Lung (tissue), 11 donors: ENCODE measurements at regions not wholly inside any gene's neighbourhood (a gene's known extent, or its start where the extent isn't known, plus 50 kb on each side); places are given as distances from the start of the nearest gene placed in this dataset.
"Not testable (repeated sequence)": the region's sequence is repeated elsewhere in the genome, so short reads cannot be mapped to it uniquely, and the experiment has no call there.

Source experiments
- ATAC-seq: fragments of 200-7000 bp; cut with Tn5 transposase; one replicate; pipeline ENCODE4 v1.9.1; 2020; ENCODE audit warnings: moderate number of reproducible peaks; ENCODE audit not compliant: insufficient read depth, low FRiP score
- DNase-seq, 3 donors: peaks; one replicate each; pipeline ENCODE4 v3.0.0-alpha.2; 2013 to 2017
- H3K27ac ChIP-seq, 2 donors: one replicate each; pipeline ENCODE4 v1.5.1; 2013; ENCODE audit warnings: mild to moderate bottlenecking in 2 of 2, moderate library complexity in 2 of 2, control low read depth in 1 of 2, inconsistent platforms in 1 of 2, low read depth in 1 of 2, low read length in 1 of 2
- H3K27me3 ChIP-seq, 3 donors: one replicate each; pipeline ENCODE4 v1.5.1; 2013; ENCODE audit warnings: low read length in 2 of 3; ENCODE audit not compliant: control insufficient read depth in 3 of 3, insufficient read depth in 3 of 3
- H3K36me3 ChIP-seq, 4 donors: one replicate each; pipeline ENCODE4 v1.5.1; 2013; ENCODE audit warnings: low read length in 4 of 4, mild to moderate bottlenecking in 1 of 4, moderate library complexity in 1 of 4; ENCODE audit not compliant: control insufficient read depth in 4 of 4, insufficient read depth in 4 of 4
- H3K4me1 ChIP-seq, 5 donors: one replicate each; pipeline ENCODE4 v1.5.1; 2013; ENCODE audit warnings: low read length in 5 of 5, mild to moderate bottlenecking in 2 of 5, moderate library complexity in 1 of 5; ENCODE audit not compliant: control insufficient read depth in 5 of 5, insufficient read depth in 5 of 5
- H3K4me3 ChIP-seq: one replicate; pipeline ENCODE4 v1.5.1; 2013; ENCODE audit warnings: mild to moderate bottlenecking, control low read depth, moderate library complexity
- H3K9ac ChIP-seq, 2 donors: one replicate each; pipeline ENCODE4 v1.5.1; 2013; ENCODE audit warnings: low read length in 2 of 2, control low read depth in 1 of 2; ENCODE audit not compliant: insufficient read depth in 1 of 2
- H3K9me3 ChIP-seq, 4 donors: one replicate each; pipeline ENCODE4 v1.5.1; 2013; ENCODE audit warnings: low read length in 3 of 4, mild to moderate bottlenecking in 1 of 4, moderate library complexity in 1 of 4; ENCODE audit not compliant: control insufficient read depth in 4 of 4, insufficient read depth in 3 of 4
- CTCF ChIP-seq: IDR thresholded peaks from 2 replicates; pipeline ENCODE4 v1.5.1; 2012; ENCODE audit warnings: mild to moderate bottlenecking; ENCODE audit errors: control extremely low read depth, extremely low read depth
- WGBS, 2 donors: extraction: QIAGEN DNeasy Blood & Tissue Kit; methylation state at CpG; one replicate each; pipeline ENCODE4 v1.1.7; 2013; 5-methylcytosine and 5-hydroxymethylcytosine counted together
- donor health status: control.
- donor health status: control.
- donor health status: Bipolar disorder and iron deficiency.
- donor health status: healthy.
- donor health status: DM: yes; HTN: yes; CAD: no.

DNA sequence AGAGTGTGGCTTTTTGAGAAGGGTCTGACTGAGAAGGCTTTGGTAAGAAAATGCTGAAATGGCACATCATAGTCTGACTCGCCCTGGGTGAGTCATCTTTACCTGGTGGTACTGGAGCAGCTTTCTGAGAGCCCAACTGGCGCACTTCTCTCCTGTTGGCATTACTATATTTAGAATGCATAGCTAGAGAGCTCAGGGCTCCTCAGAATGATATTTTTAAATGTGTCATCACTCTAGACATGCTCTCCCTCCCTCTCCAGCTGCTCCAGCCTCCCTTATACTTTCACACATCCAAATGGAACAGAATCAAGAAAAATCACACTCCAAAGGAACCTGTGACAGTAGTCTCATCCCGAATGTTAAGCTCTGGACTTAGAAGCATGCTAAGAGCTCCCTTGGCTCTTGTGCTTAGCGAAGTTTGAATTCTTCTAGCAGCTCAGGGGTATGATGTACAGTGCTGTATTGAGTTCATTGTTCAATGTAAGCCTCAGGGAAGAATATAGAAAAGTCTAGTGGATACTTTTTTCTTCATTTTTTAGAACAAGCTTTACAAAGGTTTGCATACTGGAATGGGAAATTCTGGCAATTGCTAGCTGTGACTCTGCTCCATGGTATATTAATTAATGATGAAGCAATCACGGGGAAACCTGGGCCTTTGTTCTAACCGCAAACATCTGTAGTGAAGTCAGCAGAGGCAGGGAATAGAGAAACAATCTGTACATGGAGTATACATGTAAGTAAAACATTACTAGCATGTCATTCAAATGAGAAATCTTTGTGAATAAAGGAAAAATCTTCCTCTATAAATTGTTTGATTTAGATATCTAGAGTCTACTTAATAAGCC is 751.2 kb upstream of the NRXN1 start:
- Histone ChIP-seq H3K9me3 (no peaks in the 10 kb centered on the region), H3K27ac (no peak overlapping the region), H3K4me1 (no peaks in the 10 kb centered on the region), H3K27me3 (no peaks in the 10 kb centered on the region), H3K9ac (no peak overlapping the region), H3K4me3 (no peak overlapping the region), H3K36me3 (no peaks in the 10 kb centered on the region)
- WGBS, 2 donors, result 72 to 81% methylated on average over 6 of the region's 6 CpGs
- no peak for TF ChIP-seq CTCF
- no peak for ATAC-seq
- DNase-seq, result no peak

DNA sequence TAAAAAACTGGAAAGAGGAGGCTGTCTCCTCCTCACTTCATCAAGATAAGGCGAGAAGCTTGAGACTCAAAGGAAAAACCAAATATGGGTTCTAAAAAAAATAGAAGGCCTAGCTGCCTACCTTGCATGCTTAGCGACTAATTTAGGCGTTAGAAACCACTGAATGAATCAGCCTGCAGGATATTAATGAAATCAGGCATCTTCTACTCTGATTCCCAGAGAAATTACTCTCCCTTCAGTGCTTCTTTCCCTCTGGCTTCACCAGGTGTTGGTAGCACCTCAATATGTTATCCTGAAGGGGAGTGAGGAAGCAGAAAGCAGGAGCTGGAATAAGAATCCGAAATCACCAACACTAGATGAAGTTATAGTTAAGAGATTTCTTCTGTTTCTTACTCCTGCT is 749.8 kb upstream of the NRXN1 start:
- no peaks in the 10 kb centered on the region for H3K4me1 ChIP-seq
- H3K9me3 ChIP-seq, result no peaks in the 10 kb centered on the region
- H3K9ac ChIP-seq, result no peak overlapping the region
- no peak for ATAC-seq
- no peaks in the 10 kb centered on the region for H3K27me3 ChIP-seq
- DNase-seq, result no peak
- WGBS, 2 donors, result 86 to 90% methylated on average over 4 of the region's 4 CpGs
- TF ChIP-seq CTCF, result no peak
- H3K4me3 ChIP-seq, result no peak overlapping the region
- H3K36me3 ChIP-seq, result no peaks in the 10 kb centered on the region
- no peak overlapping the region for H3K27ac ChIP-seq

DNA sequence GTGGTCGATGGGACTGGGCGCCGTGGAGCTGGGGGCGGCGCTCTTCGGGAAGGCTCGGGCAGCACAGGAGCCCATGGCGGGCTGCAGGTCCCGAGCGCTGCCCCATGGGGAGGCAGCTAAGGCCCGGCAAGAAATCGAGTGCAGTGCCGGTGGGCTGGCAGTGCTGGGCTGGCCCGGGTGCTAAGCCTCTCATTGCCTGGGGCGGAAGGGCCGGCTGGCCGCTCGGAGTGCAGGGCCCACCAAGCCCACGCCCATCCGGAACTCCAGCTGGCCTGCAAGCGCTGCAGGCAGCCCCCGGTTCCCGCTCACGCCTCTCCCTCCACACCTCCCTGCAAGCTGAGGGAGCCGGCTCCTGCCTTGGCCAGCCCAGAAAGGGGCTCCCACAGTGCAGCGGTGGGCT is 748.4 kb upstream of the NRXN1 start:
- no peak overlapping the region for H3K4me3 ChIP-seq
- H3K4me1 ChIP-seq, result no peaks in the 10 kb centered on the region
- 95 to 96% methylated on average over 25 to 26 of the region's 26 CpGs for WGBS, 2 donors
- TF ChIP-seq CTCF, result no peak
- ATAC-seq (no peak), DNase-seq (no peak)
- H3K9me3 ChIP-seq, result no peaks in the 10 kb centered on the region
- H3K9ac ChIP-seq, result no peak overlapping the region
- H3K27ac ChIP-seq, result no peak overlapping the region
- H3K27me3 ChIP-seq, result no peaks in the 10 kb centered on the region
- H3K36me3 ChIP-seq, result no peaks in the 10 kb centered on the region

DNA sequence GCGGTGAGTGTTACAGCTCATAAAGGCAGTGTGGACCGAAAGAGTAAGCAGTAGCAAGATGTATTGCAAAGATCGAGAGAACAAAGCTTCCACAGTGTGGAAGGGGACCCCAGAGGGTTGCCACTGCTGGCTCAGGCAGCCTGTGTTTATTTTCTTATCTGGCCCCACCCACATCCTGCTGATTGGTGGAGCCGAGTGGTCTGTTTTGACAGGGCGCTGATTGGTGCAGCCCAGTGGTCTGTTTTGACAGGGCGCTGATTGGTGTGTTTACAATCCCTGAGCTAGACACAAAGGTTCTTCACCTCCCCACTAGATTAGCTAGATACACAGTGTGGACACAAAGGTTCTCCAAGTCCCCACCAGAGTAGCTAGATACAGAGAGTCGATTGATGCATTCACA is 747.8 kb upstream of the NRXN1 start:
- not testable (repeated sequence) for H3K9ac ChIP-seq, H3K27me3 ChIP-seq, ATAC-seq, H3K9me3 ChIP-seq, H3K4me1 ChIP-seq, H3K27ac ChIP-seq, H3K36me3 ChIP-seq, H3K4me3 ChIP-seq, DNase-seq
- 89 to 93% methylated on average over 7 of the region's 7 CpGs for WGBS, 2 donors
